HG03460 (cell line): ENCODE measurements at regions not wholly inside any gene's neighbourhood (a gene's known extent, or its start where the extent isn't known, plus 50 kb on each side); places are given as distances from the start of the nearest gene placed in this dataset.

Experiments
- ATAC-seq: cut with Tn5 transposase; IDR thresholded peaks from one replicate; pipeline ENCODE4 v1.9.1; 2021; ENCODE audit not compliant: unreplicated experiment

DNA sequence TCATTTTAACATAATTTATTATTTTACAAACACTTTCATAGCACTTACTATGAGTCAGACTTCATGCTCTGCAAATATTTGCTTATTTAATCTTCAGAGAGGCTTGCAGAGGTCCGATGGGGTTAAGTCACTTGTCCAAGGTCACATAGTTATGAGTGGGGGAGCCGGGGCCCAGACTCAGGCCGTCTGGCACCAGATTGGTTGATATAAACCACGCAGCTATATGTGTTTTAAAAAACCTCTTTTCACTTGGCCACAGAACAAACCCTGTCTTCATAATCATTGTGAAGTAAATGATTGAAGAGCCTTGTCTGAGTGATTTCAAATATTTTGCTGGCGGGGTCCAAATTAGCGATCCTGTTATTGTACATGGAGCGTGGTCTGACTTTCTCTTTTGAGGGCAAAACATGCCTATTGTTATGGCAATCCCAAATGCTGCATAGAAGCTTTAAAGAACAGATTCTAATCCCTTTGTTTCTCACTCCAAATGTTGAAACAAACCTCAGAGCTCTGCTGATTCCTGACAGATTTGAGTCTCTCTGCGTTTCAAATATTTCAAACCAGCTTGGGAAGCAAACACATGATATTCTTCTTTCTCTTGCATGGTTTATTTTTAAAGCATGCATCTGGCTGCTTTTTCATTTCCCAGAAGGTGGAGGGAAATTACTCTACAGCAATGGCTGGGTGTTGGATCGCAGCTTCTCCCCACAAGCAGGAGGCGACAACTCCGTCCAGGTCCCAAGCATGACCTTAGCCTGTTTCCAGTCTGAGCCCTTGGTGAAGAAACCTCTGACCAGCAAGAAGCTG, 142.4 kb downstream of the DDX1 start:
- ATAC-seq, result no peak

DNA sequence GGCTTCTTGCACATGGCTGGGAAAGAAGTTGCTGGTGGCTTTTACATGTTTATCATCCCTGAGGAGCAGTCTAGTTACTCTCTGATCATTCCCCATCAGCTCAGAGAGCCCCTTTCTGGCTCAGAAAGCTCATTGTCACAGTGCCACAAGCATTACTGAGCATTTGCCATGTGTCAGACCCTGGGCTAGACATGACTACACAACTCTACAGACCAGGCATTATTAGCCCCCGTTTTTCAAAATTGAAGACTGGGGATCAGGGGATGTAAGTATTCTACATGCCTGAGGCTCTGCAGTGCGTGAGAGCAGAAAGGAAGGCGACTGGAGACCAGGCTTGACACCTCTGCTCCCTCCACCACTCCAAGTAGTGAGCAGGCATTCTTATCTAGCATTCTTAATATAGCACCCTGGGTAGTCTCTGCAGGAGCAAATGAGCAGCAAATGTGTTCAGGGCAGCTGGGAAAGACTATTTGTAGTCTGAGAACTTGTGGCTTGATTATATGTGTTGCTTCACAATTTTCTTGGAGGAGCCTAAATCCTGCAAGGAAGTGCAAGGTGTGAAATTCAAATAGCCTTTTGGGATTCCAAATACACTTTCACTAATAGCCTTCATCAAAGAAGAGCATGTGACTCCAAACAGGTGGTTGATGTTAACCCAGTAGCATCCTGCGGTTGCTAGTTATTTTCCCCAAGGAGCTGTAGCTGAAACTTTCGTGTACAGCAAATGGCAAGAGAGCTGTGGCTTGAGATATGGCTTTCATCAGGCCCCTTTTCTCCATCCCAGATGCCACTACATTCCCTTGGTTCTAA, 143.2 kb downstream of the DDX1 start:
- no peak for ATAC-seq

DNA sequence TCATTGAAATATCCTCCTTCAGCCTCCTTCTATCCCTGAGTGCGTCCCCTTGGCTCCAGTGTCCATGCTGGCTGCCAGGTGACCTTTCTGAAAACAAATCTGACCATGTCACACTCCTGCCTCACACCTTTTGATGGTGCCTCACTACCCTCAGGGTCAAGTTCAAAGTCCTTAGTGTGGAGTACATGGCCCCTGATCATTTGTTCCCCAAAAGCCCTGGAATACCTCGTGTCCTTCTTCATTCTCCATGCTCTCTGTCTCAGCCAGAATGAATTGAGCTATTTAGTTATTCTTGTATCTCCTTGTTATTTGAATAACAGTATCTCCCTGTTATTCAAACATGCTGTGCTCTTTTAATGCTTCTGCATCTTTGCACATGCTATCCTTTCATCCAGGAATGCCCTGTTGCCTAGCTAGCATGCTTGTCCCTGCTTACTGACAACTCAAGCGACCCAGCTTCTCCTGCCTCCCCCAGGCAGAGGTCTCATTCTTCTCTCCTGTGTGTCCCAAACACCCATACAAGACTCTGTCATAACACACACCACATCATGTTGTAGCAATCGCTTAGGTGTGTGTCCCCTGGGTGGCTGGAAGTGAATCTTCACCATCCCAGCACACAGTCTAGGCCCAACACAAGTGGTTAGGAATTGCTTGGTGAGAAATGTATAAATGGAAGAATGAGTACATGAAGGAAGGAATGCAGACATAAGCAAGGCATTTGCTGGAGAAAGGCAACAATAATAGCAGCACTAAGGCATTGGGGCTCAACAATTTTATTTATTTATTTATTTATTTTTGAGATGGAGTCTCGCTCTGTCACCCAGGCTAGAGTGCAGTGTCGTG, 144.0 kb downstream of the DDX1 start:
- no peak for ATAC-seq

DNA sequence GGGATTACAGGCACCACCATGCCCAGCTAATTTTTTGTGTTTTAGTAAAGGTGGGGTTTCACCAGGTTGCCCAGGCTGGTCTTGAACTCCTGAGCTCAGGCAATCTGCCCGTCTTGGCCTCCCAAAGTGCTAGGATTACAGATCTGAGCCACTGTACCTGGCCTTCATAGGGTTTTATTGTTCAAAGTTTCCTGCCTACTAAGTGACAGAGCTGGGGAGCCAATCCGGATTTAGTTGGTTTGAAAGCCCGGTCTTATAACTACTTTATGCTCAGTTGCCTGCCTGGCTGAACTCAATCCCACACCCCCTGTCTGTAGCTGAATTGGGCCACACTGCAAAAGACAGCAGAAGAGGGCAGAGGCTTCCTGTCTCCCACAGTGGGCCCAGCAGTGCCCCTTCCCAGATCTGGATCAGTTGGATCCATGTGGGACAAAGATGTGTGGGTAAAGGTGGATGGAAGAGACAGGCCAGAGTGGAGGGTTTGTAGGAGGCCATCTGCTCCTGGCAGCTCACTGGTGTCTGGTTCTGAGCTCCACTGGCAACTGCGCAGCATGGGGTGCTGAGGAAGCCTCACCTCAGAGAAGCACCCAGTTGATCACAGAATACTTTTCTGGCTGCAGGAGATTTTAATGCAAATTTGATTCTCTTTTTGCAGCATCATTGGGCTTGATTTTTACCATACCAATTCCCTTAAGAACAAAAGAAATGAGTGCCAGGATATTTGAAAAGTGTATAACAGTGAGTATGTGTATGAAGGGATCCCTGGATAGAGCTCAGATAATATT, 144.9 kb downstream of the DDX1 start:
- no peak for ATAC-seq

DNA sequence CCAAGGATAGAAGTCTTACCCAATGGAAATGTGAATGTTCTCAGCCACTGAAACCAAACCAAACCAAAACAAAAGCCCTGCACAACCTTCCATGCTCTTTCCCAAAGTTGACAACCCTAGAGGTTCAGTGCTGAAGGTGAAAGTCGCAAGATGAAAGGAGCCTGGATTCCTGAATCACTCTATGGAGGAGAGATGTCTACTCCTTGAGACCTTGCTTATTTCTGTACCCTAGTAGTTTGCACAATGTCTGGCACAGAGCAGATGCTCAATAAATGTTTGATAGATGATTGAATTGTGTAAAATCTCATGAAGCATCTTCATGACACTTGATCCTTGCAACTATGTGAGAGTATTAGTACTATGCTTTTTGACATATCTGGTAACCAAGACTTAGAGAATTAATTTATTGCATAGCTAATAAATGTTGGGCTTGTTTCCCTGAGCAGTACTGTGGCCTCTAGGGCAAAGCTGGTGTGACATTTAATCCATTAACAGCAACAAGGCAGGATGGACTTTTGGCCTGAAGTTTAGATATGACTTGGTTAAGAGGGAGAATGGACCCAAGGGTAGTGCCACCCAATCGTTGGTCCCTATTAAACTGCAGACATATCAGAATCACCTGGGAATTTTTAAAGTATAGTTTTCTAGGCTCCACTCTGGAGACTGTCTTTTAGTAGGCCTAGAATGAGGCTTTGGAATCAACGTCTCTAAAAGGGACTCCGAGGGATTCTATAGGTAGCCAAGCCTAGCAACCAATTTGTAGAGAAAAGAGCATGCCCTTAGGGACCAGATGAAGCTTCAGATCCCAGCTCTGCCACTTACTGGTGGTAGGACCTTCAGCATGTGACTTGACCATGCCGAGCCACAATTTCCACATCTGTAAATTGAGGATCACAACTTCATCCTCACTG, 145.9 kb downstream of the DDX1 start:
- ATAC-seq, result no peak

DNA sequence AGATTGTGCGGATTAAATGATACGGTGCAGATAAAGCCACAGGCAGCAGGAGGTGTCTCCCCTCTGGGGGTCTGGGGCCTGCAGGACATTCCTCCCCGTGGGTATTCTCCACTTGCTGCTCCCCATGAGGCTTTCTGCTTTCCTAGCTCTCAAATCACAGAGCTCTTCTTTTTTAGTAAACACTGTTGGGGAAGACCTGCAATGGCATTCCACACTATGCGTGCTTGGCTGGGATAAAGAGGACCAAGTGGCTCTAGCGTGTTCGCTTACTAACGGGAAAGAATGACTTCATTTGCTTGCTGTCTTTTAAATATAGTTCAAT, 146.5 kb downstream of the DDX1 start:
- no peak for ATAC-seq

DNA sequence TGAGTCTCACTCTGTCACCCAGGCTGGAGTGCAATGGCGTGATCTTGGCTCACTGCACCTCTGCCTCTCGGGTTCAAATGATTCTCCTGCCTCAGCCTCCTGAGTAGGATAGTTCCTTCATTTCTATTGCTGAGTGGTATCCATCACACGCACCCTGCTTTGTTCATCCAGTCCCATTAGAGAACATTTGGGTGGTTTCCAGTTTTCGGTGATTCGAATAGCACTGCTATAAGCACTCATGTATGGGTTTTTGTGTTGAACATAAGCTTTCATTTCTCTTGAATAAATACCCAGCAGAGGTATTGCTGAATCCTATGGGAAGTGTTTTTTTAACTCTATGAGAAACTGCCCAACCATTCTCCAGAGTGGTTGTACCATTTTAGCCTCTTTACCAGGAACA, 147.3 kb downstream of the DDX1 start:
- ATAC-seq, result no peak

DNA sequence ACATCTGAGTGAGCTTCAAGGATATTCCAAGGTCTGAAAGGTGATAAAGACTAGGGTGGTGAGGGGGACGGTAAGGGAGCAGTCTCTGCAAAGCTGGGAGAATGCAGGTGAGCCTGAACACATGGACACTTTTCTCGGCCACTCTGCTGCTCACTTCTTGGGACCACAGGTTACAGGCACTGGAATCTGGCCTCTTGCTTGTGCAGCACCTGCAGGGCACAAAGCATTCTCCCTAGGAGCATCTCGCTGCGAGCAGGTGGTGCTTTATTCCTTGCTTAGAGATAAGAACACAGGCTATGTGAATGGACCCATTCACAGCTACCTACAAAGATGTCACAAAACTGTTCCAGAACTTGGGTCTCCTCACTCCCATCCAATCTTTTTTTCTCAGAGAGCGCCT, 153.2 kb downstream of the DDX1 start:
- no peak for ATAC-seq

DNA sequence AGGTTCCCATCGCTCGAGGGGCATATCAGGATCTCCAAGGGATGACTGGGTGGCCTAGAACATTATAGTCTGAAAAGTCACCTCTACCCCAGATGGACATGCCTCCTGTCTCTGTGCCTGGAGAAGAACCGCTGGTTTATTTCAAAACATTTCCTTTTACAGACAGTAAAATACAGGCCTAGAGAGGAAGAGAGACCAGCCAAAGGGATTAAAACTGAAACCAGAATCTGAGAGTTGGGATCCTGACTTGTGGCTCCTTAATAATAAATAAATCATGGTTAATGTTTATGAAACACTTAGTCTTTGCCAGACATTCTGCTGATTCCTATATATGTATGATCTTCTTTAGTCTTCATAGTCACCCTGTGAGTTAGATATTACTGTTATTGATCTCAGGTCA, 153.7 kb downstream of the DDX1 start:
- no peak for ATAC-seq

DNA sequence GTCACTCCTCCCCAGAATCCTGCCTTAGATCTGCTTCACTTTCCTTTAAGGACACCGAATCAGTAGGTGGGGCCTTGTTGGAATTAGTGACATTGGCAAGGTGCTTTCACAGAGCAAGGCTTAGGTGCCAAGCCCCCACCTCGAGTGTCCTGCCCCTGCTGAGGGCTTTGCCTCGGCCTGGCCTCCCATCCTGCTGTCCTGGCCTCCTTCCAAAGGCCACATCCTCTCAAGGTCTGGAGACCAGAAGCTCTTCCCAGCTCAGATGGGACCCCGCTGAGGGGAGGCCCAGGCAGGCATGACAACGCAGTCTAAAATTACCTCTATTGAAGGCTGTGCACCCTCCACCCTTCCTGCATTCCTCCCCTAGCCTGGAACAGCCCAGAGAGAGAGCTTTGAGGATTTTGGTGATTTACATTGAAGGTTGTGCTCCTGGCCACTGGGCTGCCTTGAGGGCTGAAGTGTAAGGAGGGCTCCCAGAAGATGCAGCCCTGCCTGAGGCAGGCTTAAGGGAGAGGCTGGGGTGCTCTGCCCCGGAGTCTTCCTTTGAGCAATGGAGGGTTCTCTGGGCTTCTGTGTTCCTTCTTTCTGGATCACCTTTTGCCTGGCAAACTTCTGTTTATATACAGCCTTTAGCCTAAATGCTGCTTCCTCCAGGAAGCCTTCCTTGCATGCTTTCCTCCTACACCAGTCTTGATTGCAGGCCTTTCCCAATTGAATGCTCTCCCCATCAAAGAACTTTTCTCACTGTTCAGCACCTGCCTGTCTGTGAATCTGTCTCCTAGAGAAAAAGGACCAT, 154.4 kb downstream of the DDX1 start:
- ATAC-seq, result no peak

DNA sequence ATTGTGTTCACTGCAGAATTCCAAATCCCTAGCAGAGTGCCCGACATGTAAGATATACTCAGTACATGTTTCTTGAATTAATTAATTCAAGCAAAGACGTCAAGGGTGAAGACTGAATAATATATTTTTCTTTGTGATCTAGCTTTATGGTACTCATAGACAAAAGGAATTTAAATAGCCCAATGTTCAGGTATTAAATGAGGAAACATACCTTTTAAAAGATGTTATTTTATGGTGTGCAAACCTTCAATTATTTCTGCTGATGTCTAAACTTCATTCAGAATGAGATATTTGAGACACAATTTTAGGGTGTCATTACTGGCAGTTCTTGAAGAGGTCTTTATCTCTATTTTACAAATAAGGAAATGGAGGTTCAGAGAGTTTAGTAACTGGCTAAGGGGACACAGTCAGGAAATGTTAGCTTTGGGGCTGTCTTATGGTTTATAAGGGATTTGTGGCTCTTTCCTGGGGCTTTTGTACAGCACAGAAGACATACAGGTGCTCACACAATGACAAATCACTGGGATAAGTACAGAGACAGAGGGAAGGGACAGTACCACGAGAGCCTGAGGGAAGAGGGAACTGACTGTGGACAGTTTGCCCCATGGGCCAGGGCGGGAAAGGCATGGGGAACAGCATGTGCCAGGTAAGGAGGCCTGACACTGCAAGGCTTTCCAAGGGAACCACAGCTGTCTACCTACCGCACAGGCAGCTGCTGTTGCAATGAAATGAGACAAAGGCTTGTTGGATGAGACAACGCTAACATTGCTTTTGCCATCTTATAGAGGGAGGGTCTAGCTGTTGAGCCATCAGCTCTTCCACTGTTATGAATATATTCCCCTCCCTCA, 155.3 kb downstream of the DDX1 start:
- no peak for ATAC-seq

DNA sequence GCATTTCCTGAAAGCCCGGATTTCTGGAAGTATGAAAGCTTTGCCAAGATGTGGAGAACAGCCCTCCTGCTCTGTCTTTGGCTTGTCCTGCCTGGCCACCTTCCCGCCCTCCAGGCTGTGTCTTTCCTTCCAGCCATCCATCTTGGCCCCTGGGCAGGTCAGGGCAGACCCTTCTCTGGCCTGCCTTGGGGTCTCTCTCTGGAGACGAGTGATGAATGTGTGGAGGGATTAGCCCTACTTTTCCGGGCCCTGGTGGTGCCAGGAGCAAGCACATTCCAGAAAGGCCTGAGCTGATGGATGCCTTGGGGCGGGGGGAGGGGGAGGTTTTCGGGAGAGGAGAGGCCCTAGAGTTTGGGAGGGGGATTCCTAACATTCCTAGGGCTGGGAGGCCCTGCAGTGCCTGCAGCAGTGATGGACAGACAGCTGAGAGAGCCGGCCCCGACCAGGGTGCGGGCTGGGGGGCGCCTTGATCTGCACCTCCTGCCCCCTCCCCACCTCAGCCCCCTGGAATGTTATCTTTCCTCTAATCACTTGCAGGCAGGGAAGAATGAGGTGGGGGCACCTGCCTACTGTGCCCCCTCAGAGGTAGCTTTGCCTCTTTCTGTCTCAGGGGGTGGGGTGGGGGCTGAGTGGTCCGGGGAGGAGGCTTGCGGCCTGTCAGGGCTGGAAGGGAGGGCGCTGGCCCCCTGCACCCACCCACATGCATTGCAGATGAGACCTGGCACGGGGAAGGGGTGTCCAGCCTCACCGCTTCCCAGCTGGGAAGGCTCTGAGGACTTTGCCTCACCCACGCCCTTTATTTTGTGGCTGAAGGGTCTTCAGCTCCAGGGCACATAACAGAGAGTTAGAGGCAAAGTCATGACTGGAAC, 156.2 kb downstream of the DDX1 start:
- no peak for ATAC-seq

DNA sequence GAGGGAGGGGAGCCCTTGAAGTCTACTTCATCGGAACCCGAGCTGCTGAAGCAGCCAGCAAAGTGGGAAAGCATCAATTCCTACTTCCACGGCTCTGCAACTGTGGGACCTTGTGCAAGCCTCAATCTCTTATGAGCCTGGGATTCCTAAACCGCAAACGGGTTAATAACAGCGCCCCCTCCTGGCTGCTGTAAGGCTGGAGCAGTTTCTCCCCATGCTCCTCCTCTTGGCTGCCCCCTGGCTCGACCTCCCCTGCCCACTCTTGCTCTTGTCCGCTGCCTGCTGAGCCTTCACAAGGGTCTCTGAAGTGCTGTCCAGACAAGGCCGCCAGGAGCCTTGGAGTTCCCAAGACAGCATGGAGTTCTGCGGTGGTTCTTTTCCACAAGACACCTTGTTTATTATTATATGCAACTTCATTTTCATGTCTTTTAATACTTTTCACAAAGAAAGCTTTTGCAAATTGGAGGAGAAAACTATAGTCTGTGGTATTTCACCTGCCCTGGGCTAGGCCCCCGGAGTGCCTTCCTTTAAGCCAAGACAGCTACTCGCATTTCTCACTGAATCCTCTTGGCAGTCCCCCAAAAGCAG, 157.2 kb downstream of the DDX1 start:
- ATAC-seq, result no peak

DNA sequence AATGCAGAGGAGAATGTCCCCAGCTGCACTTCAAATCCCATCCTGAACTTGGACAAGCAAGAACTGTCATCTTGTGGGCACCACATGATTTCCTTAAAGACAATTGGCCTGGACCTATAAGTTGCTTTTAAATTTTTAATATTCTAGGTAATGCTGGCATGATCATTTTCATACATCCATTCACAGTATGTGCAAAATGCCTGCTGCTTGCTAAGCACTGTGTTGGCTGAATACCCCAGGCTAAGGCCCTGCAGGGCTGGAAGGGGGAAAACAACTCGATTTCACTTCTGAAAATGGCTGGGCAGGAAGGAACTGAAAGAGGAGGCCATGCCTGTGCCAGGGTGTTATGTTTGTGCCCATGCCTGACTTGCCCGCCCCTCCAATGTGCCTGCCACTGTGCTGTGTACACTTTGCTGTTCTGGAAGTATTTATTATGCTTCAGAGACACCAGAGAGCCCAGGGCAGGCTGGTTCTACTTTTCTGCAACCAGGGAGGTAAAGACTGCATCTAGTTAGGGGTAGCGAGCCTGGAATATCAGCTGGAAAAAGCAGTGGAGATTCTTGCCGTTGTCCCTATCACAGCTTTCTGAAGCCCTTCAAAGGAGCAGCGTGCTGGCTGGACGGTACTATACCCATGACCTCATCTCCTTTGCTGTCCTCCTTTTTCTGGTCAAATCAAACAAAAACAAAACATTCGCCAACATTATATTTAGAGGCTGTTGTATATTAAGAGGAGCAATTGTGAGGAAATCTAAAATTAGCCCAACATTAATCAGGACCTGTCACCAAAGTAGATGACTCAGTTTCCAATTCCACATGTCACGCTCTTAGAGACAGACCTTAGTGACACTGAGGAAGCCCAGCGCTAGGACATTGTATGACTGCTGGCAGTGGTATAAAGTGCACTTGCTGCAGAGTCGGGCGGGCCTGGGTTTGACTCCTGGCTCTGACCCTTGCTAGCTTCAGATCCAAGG, 158.1 kb downstream of the DDX1 start:
- no peak for ATAC-seq

DNA sequence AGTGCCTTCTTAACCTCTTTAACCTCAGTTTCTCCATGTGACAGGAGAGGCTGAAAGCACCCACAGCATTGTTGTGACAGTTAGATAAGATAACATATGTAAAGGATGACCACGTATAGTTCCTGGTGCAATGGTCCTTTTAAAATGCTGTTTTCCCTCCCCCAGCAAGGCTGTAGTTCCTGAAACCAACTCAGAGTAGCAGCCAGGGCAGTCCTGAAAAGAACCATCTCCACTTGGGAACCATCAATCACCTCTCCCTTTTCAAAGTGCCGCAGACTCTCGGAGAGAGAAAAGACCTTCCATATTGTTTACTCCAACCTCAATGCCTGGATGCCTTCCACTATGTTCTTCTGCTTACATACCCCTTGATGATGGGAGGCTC, 158.8 kb downstream of the DDX1 start:
- no peak for ATAC-seq
